RCC 7860 (cell line): ENCODE measurements at regions not wholly inside any gene's neighbourhood (a gene's known extent, or its start where the extent isn't known, plus 50 kb on each side); places are given as distances from the start of the nearest gene placed in this dataset.
A peak's percentile ranks its signal among the peaks of the same experiment; 100 is the strongest.
"Not testable (repeated sequence)": the region's sequence is repeated elsewhere in the genome, so short reads cannot be mapped to it uniquely, and the experiment has no call there.

ENCODE experiments used
- DNase-seq: peaks from one replicate; pipeline ENCODE4 v3.0.0-alpha.2; 2015; ENCODE audit warnings: low spot score
- FAIRE-seq: peaks from 2 replicates; lab custom pipeline; 2012; peaks lifted over from hg19 to GRCh38; lab: Jason Lieb, UNC

DNA sequence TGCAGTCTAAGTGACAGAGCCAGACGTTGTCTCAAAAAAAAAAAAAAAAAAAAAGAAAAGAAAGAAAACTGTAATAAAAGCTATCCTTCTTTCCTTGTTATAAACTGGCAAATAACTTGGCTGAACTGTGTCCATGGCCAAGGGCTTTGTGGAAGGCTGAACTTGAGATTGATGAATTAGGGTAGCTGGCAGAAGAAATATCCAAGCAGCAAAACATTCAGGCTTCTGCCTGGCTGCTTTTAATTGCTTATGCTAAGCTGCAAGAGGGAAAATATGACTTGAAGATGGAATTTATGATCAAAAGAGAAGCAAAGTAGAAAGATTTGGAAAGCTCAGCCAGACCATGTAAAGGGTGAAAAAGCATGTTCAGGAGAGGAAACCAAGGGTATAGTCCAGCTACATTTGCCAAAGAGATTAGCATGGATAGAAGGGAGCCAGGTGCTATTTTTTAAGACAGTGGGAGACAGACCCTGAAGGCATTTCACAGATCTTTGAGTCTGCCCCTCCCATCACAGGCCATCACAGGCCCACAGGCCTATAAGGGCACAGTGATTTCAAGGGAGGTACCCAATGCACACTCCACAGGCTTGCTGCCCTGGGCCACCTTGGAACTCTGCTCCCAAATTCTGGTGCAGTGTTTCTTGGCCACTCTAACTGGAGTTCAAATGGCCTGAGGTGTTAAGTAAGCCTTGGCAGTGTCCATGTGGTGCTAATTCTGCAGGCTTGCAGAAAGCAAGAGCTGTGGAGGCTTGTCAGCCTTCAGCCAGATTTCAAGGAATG is 226.0 kb downstream of the AEBP2 start:
- DNase-seq: no peak
- no peak for FAIRE-seq

DNA sequence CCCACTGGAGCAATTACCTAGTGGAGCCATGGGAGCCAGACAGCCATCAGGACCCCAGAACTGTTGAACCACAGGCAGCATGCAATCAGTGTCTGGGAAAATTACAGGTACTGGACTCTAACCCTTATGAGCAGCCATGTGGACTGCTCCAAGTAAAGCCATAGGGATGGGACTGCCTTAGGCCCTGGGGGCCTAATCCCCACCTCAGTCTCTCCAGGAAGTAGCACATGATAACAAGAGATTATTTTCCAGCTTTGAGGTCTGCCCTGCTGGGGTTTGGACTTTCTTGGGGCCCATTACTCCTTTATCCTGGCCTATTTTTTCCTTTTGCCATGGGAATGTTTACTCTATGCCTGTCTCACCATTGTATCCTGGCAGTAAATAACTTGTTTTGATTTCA is 226.8 kb downstream of the AEBP2 start:
- no peak for FAIRE-seq
- DNase-seq: no peak

- FAIRE-seq (no peak), DNase-seq (no peak)
Measured at GRCh38 chr12:19669793-19670192, 230.5 kb downstream of the AEBP2 start.

- FAIRE-seq (no peak), DNase-seq (no peak)
Measured at GRCh38 chr12:19671695-19672094, 232.4 kb downstream of the AEBP2 start.

- no peak for DNase-seq
- peak; percentile 44 for FAIRE-seq
Measured at GRCh38 chr12:19674437-19674836, 235.1 kb downstream of the AEBP2 start.

- FAIRE-seq (no peak), DNase-seq (no peak)
Measured at GRCh38 chr12:19675361-19675760, 236.1 kb downstream of the AEBP2 start.

- DNase-seq, FAIRE-seq: not testable (repeated sequence)
Measured at GRCh38 chr12:19678501-19678900, 239.2 kb downstream of the AEBP2 start.

DNA sequence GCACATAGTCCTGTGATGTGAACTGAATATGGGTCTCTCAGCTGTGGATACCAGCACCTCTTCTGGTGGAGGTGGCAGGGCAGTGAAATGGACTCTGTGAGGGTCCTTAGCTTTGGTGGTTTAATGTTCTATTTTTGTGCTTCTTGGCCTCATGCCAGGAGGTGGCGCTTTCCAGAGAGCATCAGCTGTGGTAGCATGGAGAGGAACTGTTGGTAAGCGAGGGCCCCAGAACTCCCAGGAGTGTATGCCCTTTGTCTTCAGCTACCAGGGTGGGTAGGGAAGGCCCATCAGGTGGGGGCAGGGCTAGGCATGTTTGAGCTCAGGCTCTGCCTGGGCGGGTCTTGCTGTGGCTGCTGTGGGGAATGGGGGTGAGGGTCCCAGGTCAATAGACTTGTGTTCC is 241.7 kb downstream of the AEBP2 start:
- DNase-seq (no peak), FAIRE-seq (no peak)

- no peak for FAIRE-seq
Measured at GRCh38 chr12:19683178-19683927, 244.1 kb downstream of the AEBP2 start.

DNA sequence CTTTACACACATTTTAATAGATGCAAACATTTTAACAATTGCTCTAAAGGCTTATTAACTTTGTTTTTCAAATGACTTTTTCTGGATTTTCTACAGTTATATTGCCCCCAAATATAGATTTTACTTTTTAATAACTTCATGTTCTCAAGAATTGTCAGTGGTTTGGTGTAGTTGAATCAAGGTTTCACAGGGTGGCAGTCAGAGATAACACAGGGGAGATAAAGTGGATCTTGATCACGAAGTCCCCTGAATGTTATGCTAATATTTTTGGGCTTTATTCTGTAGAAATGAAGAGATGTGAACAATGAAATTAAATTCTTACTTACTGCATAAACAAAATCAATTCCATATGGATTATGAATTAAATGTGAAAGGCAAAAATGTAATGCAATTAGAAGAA is 248.1 kb downstream of the AEBP2 start:
- FAIRE-seq (no peak), DNase-seq (no peak)

More at GRCh38 chr12:19683178-19683927, 244.1 kb downstream of the AEBP2 start:
- peak; percentile 14 for DNase-seq

GRCh38 chr12:19688532-19688931 is 249.2 kb downstream of the AEBP2 start:
- no peak for DNase-seq
- no peak for FAIRE-seq

GRCh38 chr12:19689226-19689625 is 249.9 kb downstream of the AEBP2 start:
- DNase-seq: no peak
- FAIRE-seq: no peak

DNA sequence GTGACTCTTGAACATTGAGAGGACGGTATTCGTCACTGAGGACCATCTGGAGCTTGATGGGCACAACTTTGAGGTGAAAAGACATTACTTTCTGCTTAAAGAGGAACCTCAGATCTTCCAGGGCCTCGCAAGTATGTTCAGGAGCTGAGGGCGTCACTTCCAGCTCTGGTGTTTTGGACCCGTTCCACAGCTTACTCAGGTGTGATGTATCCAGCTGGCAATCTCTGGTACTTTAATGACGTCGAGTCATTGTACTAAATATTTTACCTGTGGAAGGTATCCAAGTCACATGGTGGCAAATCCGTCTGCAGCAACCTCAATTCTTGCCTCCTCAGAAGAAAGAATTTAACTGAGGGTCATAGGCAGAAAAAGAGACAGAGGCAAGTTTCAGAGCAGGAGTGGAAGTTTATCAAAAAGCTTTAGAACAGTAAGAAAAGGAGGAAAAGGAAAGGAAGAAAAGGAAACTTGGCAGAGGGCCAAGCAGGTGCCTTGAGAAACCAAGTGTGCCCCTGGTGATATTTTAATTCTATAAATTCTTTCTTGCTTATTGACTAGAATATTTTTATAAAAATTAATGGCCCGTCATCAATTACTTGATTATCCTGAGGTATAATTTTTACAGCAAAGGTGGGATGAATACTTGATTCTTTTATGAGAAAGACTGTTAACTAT is 250.6 kb downstream of the AEBP2 start:
- no peak for FAIRE-seq
- DNase-seq: no peak

DNA sequence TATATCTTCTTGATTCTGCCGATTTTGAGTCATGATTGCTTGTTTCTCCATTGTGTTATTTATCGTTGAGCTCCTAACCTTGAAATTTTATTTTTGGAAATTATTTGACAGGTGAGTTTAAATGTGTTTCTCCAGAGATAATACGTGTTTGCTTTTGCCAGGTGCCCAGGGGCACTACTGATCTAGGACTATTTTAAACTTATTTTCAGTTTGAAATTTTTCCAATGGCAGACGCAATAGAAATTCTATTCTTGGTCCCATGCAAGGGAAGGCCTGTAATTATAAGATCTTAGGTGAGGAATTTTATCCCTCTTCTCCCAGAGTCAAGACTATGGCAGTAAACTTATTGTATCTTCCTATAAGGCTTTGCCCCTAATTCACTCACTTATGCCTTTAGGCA is 252.8 kb downstream of the AEBP2 start:
- no peak for DNase-seq
- no peak for FAIRE-seq

GRCh38 chr12:19692566-19692965 is 253.3 kb downstream of the AEBP2 start:
- FAIRE-seq (no peak), DNase-seq (no peak)

GRCh38 chr12:19694627-19695026 is 255.3 kb downstream of the AEBP2 start:
- DNase-seq (no peak), FAIRE-seq (no peak)

GRCh38 chr12:19695244-19696098 is 256.2 kb downstream of the AEBP2 start:
- FAIRE-seq: no peak
- no peak for DNase-seq

GRCh38 chr12:19700969-19701368 is 261.7 kb downstream of the AEBP2 start:
- DNase-seq (no peak), FAIRE-seq (no peak)

- DNase-seq (no peak), FAIRE-seq (no peak)
Measured at GRCh38 chr12:19704966-19705365, 265.7 kb downstream of the AEBP2 start.

- FAIRE-seq (no peak), DNase-seq (no peak)
Measured at GRCh38 chr12:19706936-19707335, 267.6 kb downstream of the AEBP2 start.

GRCh38 chr12:19707948-19708409 is 268.7 kb downstream of the AEBP2 start:
- FAIRE-seq: no peak
- peak; percentile 39 for DNase-seq
